ENCODE measurements at regions not wholly inside any gene's neighbourhood (a gene's known extent, or its start where the extent isn't known, plus 50 kb on each side); places are given as distances from the start of the nearest gene placed in this dataset.

DNA sequence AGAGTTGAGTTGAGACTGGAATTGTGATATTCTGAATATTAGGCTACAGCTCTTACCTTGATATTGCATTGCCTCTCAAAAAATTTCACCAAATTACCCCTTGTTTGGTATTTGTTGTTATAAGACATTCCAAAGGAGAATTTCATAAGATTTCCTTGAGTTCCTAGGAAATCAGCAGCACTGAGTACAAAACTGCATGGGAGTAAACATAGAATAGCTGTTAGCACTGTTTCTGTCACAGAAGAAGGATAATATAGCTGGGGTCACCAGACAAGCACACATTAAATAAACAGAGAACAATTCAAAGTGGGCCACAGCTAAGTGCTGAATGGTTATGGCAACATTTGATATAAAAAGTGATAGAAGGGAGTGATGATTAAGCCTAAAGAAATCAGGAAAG lies 724.3 kb downstream of the PRELID2 start:
- TF ChIP-seq, protein P1, sequence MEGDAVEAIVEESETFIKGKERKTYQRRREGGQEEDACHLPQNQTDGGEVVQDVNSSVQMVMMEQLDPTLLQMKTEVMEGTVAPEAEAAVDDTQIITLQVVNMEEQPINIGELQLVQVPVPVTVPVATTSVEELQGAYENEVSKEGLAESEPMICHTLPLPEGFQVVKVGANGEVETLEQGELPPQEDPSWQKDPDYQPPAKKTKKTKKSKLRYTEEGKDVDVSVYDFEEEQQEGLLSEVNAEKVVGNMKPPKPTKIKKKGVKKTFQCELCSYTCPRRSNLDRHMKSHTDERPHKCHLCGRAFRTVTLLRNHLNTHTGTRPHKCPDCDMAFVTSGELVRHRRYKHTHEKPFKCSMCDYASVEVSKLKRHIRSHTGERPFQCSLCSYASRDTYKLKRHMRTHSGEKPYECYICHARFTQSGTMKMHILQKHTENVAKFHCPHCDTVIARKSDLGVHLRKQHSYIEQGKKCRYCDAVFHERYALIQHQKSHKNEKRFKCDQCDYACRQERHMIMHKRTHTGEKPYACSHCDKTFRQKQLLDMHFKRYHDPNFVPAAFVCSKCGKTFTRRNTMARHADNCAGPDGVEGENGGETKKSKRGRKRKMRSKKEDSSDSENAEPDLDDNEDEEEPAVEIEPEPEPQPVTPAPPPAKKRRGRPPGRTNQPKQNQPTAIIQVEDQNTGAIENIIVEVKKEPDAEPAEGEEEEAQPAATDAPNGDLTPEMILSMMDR (IDR thresholded peaks at IDR 0.05) = no peak
- TF ChIP-seq POLR2A (IDR thresholded peaks at IDR 0.05) = no peak
- Histone ChIP-seq H3K9me3 (no peaks in the 10 kb centered on the region), H3K36me3 (no peaks in the 10 kb centered on the region), H3K4me3 (no peak overlapping the region), H3K27ac (no peak overlapping the region), H3K27me3 (no peaks in the 10 kb centered on the region), H3K4me1 (no peaks in the 10 kb centered on the region)
- DNase-seq = no peak
- ATAC-seq = no peak
- intact Hi-C loops (cut with DNase I) = no loop called here

DNA sequence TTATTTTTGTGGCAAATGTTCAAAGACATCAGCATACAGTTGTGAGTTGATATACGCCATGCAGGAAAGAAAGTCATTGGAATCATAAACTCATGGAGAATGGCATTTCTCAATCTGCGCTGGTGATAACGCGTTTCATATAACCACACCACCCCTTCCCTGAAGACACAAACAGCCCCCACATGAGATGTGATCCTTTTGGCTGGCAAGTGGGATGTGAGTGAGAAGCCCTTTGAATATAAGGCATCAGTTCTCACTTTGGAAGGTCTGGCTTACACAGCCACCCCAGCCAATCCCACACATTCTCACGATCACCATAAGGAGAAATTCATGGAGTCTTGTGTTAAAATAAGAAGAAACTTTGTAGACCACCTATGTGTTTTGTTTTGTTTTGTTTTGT lies 725.0 kb downstream of the PRELID2 start:
- H3K27me3 ChIP-seq = no peaks in the 10 kb centered on the region
- no peak overlapping the region for H3K4me3 ChIP-seq
- ATAC-seq (no peak), DNase-seq (no peak)
- TF ChIP-seq POLR2A (IDR thresholded peaks at IDR 0.05) = no peak
- TF ChIP-seq, protein P1 (IDR thresholded peaks at IDR 0.05) = no peak
- no peaks in the 10 kb centered on the region for H3K4me1 ChIP-seq
- WGBS, 4 donors = 83 to 89% (median 88%) methylated on average over 5 of the region's 5 CpGs
- intact Hi-C loops (cut with DNase I) = no loop called here
- H3K9me3 ChIP-seq = no peaks in the 10 kb centered on the region
- no peaks in the 10 kb centered on the region for H3K36me3 ChIP-seq
- no peak overlapping the region for H3K27ac ChIP-seq

DNA sequence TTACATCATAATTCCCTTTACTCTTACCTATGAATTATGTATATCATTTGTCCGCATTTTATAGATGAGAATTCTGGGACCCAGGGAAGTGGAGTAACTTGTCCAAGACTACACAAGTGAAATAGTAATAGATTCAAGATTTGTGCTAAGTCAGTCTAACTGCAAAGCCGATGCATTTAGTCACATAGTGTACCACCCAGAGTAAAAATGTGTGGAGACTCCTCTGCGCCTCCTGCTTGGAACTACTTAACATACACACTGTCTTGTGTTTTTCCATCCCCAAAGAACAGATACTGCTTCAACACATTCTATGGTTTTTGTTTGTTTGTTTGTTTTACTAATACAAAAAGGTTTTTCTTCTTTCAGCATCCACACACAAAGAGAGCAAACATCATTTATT lies 729.8 kb downstream of the PRELID2 start:
- no peak for TF ChIP-seq POLR2A (IDR thresholded peaks at IDR 0.05)
- TF ChIP-seq, protein P1 (IDR thresholded peaks at IDR 0.05) = no peak
- H3K27me3 ChIP-seq = no peaks in the 10 kb centered on the region
- intact Hi-C loops (cut with DNase I) = no loop called here
- 88 to 96% (median 93%) methylated on average over 3 of the region's 3 CpGs for WGBS, 4 donors
- H3K36me3 ChIP-seq = no peaks in the 10 kb centered on the region
- no peak overlapping the region for H3K27ac ChIP-seq
- no peak overlapping the region for H3K4me3 ChIP-seq
- no peaks in the 10 kb centered on the region for H3K4me1 ChIP-seq
- DNase-seq (no peak), ATAC-seq (no peak)
- no peaks in the 10 kb centered on the region for H3K9me3 ChIP-seq

DNA sequence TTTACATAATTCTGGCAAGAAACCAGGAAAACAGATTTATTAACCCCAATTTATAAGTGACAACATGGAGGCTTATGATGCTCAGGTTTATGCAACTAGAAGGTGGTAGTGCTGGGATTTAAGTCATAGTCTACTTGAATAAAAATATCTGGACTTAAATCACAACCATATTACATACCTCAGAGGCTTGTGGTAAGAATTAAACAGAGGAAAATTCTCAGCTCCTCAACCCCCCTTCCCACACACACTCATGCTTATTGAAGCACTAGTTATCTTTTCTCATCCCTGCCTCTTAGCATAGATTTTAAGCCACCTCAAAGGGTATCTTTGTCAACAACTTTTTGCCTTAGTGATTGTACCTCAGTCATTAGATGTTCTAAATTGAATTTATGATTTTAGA lies 731.0 kb downstream of the PRELID2 start:
- no peak for ATAC-seq
- H3K4me3 ChIP-seq = no peak overlapping the region
- DNase-seq = no peak
- peaks cover 0 to 2% (median 0%) of the 10 kb centered on the region in 12 donors for H3K9me3 ChIP-seq
- TF ChIP-seq, protein P1 (IDR thresholded peaks at IDR 0.05) = no peak
- intact Hi-C loops (cut with DNase I) = no loop called here
- H3K4me1 ChIP-seq = no peaks in the 10 kb centered on the region
- H3K27ac ChIP-seq = no peak overlapping the region
- no peaks in the 10 kb centered on the region for H3K27me3 ChIP-seq
- H3K36me3 ChIP-seq = no peaks in the 10 kb centered on the region

All from heart left ventricle (tissue), 16 donors.